K562 (cell line): ENCODE measurements at regions not wholly inside any gene's neighbourhood (a gene's known extent, or its start where the extent isn't known, plus 50 kb on each side); places are given as distances from the start of the nearest gene placed in this dataset.

ENCODE experiments used
- ATAC-seq: fragments of 200-7000 bp; cut with Tn5 transposase; 3 replicates; pipeline ENCODE4 v1.9.1; 2020; ENCODE audit warnings: moderate library complexity
- BruUV-seq: library from RNA; stranded (reverse); fragments of 400-500 nt; replicated peaks from 2 replicates; lab custom pipeline; 2021; lab: Mats Ljungman, UMichigan
- CTCF ChIA-PET: fragments of 300-600 bp; formaldehyde crosslinking; extraction: SDS; loops from one replicate; lab custom pipeline; 2021; ENCODE audit warnings: low intra/inter-chr PET ratio; lab: Yijun Ruan, JAX
- POLR2A ChIA-PET: fragments of 300-600, 350-650 bp; sonication (Branson Sonifier 250); formaldehyde crosslinking; extraction: SDS; loops from one replicate; lab custom pipeline; 2021; ENCODE audit warnings: antibody characterized with exemption, inconsistent platforms; lab: Yijun Ruan, JAX
- DNase-seq, 4 experiments: peaks; one replicate each; pipeline versions ENCODE4 v3.0.0 to v3.0.0-alpha.2; 2011 to 2018; ENCODE audit warnings: low spot score in 3 of 4, mixed read lengths in 3 of 4; ENCODE audit errors: extremely low read depth in 1 of 4
- FAIRE-seq: peaks from 2 replicates; lab custom pipeline; 2011; peaks lifted over from hg19 to GRCh38; lab: Jason Lieb, UNC
- H2AFZ ChIP-seq: 2 replicates; pipeline ENCODE4 v1.6.0; 2011; ENCODE audit warnings: low read depth, low read length, control low read depth, inconsistent platforms
- H3K27ac ChIP-seq: fragments of 200-600 bp; 3 replicates; pipeline ENCODE4 v1.8.0; 2011; ENCODE audit warnings: low read depth, mild to moderate bottlenecking, control low read depth, inconsistent platforms, low read length, moderate library complexity, mixed read lengths; ENCODE audit errors: extremely low read depth
- H3K27me3 ChIP-seq, 2 experiments: fragments of 300-600 bp in 1 of 2; 2 replicates in 1 of 2; 3 replicates in 1 of 2; pipeline versions ENCODE4 v1.6.0 to v1.8.0; 2011; ENCODE audit warnings: inconsistent platforms in 2 of 2, low read length in 2 of 2, mild to moderate bottlenecking in 1 of 2, mixed read lengths in 1 of 2, moderate library complexity in 1 of 2; ENCODE audit not compliant: control insufficient read depth in 2 of 2, insufficient read depth in 2 of 2
- H3K36me3 ChIP-seq: fragments of 300-600 bp; 3 replicates; pipeline ENCODE4 v1.8.0; 2011; ENCODE audit warnings: mild to moderate bottlenecking, low read length, inconsistent platforms; ENCODE audit not compliant: control insufficient read depth, insufficient read depth
- H3K4me1 ChIP-seq, 2 experiments: fragments of 200-600 bp in 1 of 2; replicated peaks in 1 of 2; 2 replicates in 1 of 2; 3 replicates in 1 of 2; pipeline versions ENCODE4 v1.5.1 to v1.8.0; 2011; ENCODE audit warnings: inconsistent platforms in 2 of 2, low read length in 2 of 2, mild to moderate bottlenecking in 1 of 2, mixed read lengths in 1 of 2, moderate library complexity in 1 of 2; ENCODE audit not compliant: control insufficient read depth in 2 of 2, insufficient read depth in 2 of 2
- H3K4me2 ChIP-seq: 2 replicates; pipeline ENCODE4 v1.6.1; 2011; ENCODE audit warnings: low read length, control low read depth, inconsistent platforms, mixed read lengths; ENCODE audit not compliant: insufficient read depth
- H3K4me3 ChIP-seq: fragments of 200-600 bp; sonication (generic), shearing (Covaris generic); 2 replicates; pipeline ENCODE4 v1.5.1; 2016; ENCODE audit warnings: control low read depth, inconsistent platforms
- H3K79me2 ChIP-seq: fragments of 200-600 bp; 3 replicates; pipeline ENCODE4 v1.8.0; 2011; ENCODE audit warnings: low read length, inconsistent platforms; ENCODE audit not compliant: control insufficient read depth, insufficient read depth
- H3K9ac ChIP-seq, 2 experiments: 2 replicates each; pipeline versions ENCODE4 v1.6.0 to v1.6.1; 2011; ENCODE audit warnings: low read depth in 2 of 2, low read length in 2 of 2, control low read depth in 1 of 2, inconsistent platforms in 1 of 2, mild to moderate bottlenecking in 1 of 2, mixed read lengths in 1 of 2; ENCODE audit not compliant: insufficient read depth in 1 of 2
- H3K9me1 ChIP-seq: one replicate; pipeline ENCODE4 v1.6.0; 2011; ENCODE audit warnings: inconsistent platforms, mild to moderate bottlenecking, low read length, moderate library complexity; ENCODE audit not compliant: control insufficient read depth, insufficient read depth
- H3K9me3 ChIP-seq: replicated peaks from 2 replicates; pipeline ENCODE4 v1.5.1; 2011; ENCODE audit warnings: low read depth, low read length, inconsistent platforms; ENCODE audit not compliant: control insufficient read depth, insufficient read depth
- H4K20me1 ChIP-seq: replicated peaks from 2 replicates; pipeline ENCODE4 v1.6.1; 2011; ENCODE audit warnings: low read length, inconsistent platforms, mixed read lengths; ENCODE audit not compliant: control insufficient read depth, insufficient read depth
- IRF2 ChIP-seq: sonication (generic); formaldehyde crosslinking; IDR thresholded peaks from 2 replicates; pipeline ENCODE4 v1.8.1; 2022; ENCODE audit warnings: mild to moderate bottlenecking, missing genetic modification reagents
- POLR2H ChIP-seq: IDR thresholded peaks from 2 replicates; pipeline ENCODE4 v1.6.1; 2016; ENCODE audit warnings: missing genetic modification characterization, low read depth, mild to moderate bottlenecking, control low read depth, missing compliant biosample characterization, moderate library complexity
- POLR3A ChIP-seq: IDR thresholded peaks from 2 replicates; pipeline ENCODE4 v1.6.1; 2011; ENCODE audit warnings: borderline replicate concordance, mild to moderate bottlenecking, moderate library complexity; ENCODE audit not compliant: insufficient read length, insufficient read depth; ENCODE audit errors: extremely low read depth
- SRF ChIP-seq, 2 experiments: fragments of 250-450, 450-650 bp in 1 of 2; sonication (Bioruptor Pico) in 1 of 2; sonication (generic) in 1 of 2; formaldehyde crosslinking; IDR thresholded peaks; 2 replicates each; pipeline versions ENCODE4 v1.5.0 to v1.5.1; 2020 to 2022; ENCODE audit warnings: mild to moderate bottlenecking in 1 of 2, missing genetic modification reagents in 1 of 2
- ZNF785 ChIP-seq: fragments of 250-450 bp; sonication (Bioruptor Pico); IDR thresholded peaks from 2 replicates; pipeline ENCODE4 v1.4.0; 2020; ENCODE audit warnings: mild to moderate bottlenecking
- WGBS: fragments of 100-300 bp; shearing (Covaris generic); methylation state at CpG from one replicate; pipeline ENCODE4 v1.1.6; 2016; ENCODE audit warnings: low coverage, mixed read lengths; ENCODE audit not compliant: insufficient coverage; ENCODE audit errors: missing lambda C conversion rate; 5-methylcytosine and 5-hydroxymethylcytosine counted together
- in situ Hi-C: fragments of 300-500 bp; cut with MboI; formaldehyde crosslinking; loops from 4 replicates; pipeline ENCODE4 v1.15.0; 2018; ENCODE audit warnings: inconsistent platforms, mixed read lengths
- intact Hi-C: fragments of 100-400 bp; cut with micrococcal nuclease; formaldehyde crosslinking; loops from 2 replicates; pipeline ENCODE4 v1.14.2; 2022
- TF ChIP-seq, protein P1 (sequence below): fragments of 250-450 bp; sonication (Bioruptor Pico); IDR thresholded peaks from 2 replicates; pipeline ENCODE4 v1.5.0; 2021

DNA sequence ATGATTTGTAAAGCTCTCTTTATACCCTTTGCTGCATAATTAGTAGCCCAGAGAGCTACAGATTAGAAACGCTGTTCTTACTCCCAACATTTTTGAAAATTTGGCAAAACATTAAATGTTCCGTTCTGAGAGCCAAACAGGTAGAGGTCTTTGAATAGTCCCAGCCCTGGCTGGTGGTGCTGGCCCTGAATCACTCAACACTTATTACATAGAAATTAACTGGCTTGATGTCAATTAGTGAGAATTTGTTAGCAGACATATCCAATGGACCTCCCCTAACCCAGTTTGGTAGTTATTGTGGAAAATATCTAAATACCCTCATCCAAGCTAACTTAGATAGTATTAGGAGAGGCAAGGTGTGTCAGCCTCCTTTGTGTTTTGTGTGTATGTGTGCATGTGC lies 440.7 kb downstream of the MTX2 start (continued):
- TF ChIP-seq ZNF785 = no peak
- TF ChIP-seq POLR3A = no peak
- no peak for TF ChIP-seq IRF2

DNA sequence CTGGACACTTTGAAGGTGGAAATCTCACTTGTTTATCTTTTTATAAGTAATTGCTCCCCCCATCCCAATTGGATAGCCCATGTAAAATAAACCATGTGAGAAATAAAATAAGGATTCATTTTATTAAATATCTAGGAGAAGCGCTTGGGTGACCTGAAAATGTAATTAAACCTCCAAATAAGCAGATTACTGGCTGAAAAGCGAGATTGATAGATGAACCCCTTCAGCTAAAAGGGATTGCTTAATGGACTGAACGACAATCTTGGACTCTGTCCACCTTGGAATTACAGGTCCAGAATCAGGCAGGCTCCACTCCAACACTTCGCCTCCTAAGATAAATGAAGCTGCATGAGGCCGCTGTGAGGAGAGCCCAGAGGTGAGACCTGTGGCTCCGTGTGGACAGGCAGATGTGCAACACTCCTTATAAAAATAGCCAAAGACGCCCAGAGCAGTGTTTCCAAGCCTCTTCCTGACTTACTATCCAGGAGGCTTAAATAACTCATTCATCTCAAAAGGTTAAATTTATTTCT lies 441.5 kb downstream of the MTX2 start:
- Histone ChIP-seq H3K4me3 (no peak overlapping the region), H3K9me1 (no peaks in the 10 kb centered on the region)
- in situ Hi-C loops = no loop called here
- CTCF ChIA-PET = no interaction called here
- TF ChIP-seq, protein P1, sequence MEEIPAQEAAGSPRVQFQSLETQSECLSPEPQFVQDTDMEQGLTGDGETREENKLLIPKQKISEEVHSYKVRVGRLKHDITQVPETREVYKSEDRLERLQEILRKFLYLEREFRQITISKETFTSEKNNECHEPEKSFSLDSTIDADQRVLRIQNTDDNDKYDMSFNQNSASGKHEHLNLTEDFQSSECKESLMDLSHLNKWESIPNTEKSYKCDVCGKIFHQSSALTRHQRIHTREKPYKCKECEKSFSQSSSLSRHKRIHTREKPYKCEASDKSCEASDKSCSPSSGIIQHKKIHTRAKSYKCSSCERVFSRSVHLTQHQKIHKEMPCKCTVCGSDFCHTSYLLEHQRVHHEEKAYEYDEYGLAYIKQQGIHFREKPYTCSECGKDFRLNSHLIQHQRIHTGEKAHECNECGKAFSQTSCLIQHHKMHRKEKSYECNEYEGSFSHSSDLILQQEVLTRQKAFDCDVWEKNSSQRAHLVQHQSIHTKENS (CRISPR knock-in tag) = no peak
- TF ChIP-seq POLR2H (no peak), SRF (CRISPR knock-in tag; IDR thresholded peaks at IDR 0.05) (no peak)
- TF ChIP-seq, all 486 proteins: peak for 0
- Histone ChIP-seq H3K79me2 (no peaks in the 10 kb centered on the region), H3K9ac (no peak overlapping the region), H3K4me1 (no peaks in the 10 kb centered on the region), H2AFZ (no peak overlapping the region), H3K4me2 (no peak overlapping the region), H4K20me1 (no peaks in the 10 kb centered on the region), H3K36me3 (no peaks in the 10 kb centered on the region), H3K27me3 (peaks cover 12 to 14% of the 10 kb centered on the region in 2 experiments; a peak in 3 of 5 replicates), H3K9me3 (no peaks in the 10 kb centered on the region), H3K27ac (no peak overlapping the region)
- POLR2A ChIA-PET = no interaction called here
- ATAC-seq (no peak), DNase-seq (no peak), FAIRE-seq (no peak)
- no TSS peak for BruUV-seq
- WGBS = 0% methylated on average over 7 of the region's 7 CpGs
- intact Hi-C loops = no loop called here
